AML-193 (cell line): ENCODE measurements at regions not wholly inside any gene's neighbourhood (a gene's known extent, or its start where the extent isn't known, plus 50 kb on each side); places are given as distances from the start of the nearest gene placed in this dataset.

ENCODE experiments used
- DNase-seq, 2 experiments: peaks; one replicate each; lab custom pipeline; 2025; lab: John Stamatoyannopoulos, UW

- no peak for DNase-seq
Measured at GRCh38 chr18:39513186-39513585, 1947.6 kb upstream of the CELF4 start.

- DNase-seq, result no peak
Measured at GRCh38 chr18:39506581-39507330, 1941.2 kb upstream of the CELF4 start.

GRCh38 chr18:39500306-39500705 is 1934.7 kb upstream of the CELF4 start:
- DNase-seq, result no peak

GRCh38 chr18:39497821-39498220 is 1932.2 kb upstream of the CELF4 start:
- no peak for DNase-seq

- no peak for DNase-seq
Measured at GRCh38 chr18:39496986-39497385, 1931.4 kb upstream of the CELF4 start.

GRCh38 chr18:39494211-39494896 is 1928.8 kb upstream of the CELF4 start:
- no peak for DNase-seq

- DNase-seq, result no peak
Measured at GRCh38 chr18:39491408-39491807, 1925.8 kb upstream of the CELF4 start.

GRCh38 chr18:39489431-39489830 is 1923.8 kb upstream of the CELF4 start:
- DNase-seq, result no peak

- DNase-seq, result no peak
Measured at GRCh38 chr18:39487932-39488331, 1922.3 kb upstream of the CELF4 start.

- no peak for DNase-seq
Measured at GRCh38 chr18:39486268-39486667, 1920.7 kb upstream of the CELF4 start.

GRCh38 chr18:39485696-39486095 is 1920.1 kb upstream of the CELF4 start:
- no peak for DNase-seq

GRCh38 chr18:39481281-39481680 is 1915.7 kb upstream of the CELF4 start:
- no peak for DNase-seq

- no peak for DNase-seq
Measured at GRCh38 chr18:39480494-39481195, 1915.0 kb upstream of the CELF4 start.

GRCh38 chr18:39464006-39464405 is 1898.4 kb upstream of the CELF4 start:
- no peak for DNase-seq

- DNase-seq, result no peak
Measured at GRCh38 chr18:39462436-39462835, 1896.8 kb upstream of the CELF4 start.

- no peak for DNase-seq
Measured at GRCh38 chr18:39460136-39460535, 1894.5 kb upstream of the CELF4 start.

- DNase-seq, result no peak
Measured at GRCh38 chr18:39455285-39455684, 1889.7 kb upstream of the CELF4 start.

GRCh38 chr18:39454866-39455265 is 1889.3 kb upstream of the CELF4 start:
- DNase-seq, result no peak

GRCh38 chr18:39453882-39454281 is 1888.3 kb upstream of the CELF4 start:
- no peak for DNase-seq

- DNase-seq, result no peak
Measured at GRCh38 chr18:39453356-39453755, 1887.8 kb upstream of the CELF4 start.

- no peak for DNase-seq
Measured at GRCh38 chr18:39450958-39451357, 1885.4 kb upstream of the CELF4 start.

- no peak for DNase-seq
Measured at GRCh38 chr18:39449566-39449965, 1884.0 kb upstream of the CELF4 start.

- DNase-seq, result no peak
Measured at GRCh38 chr18:39448942-39449341, 1883.3 kb upstream of the CELF4 start.
